ENCODE measurements at regions not wholly inside any gene's neighbourhood (a gene's known extent, or its start where the extent isn't known, plus 50 kb on each side); places are given as distances from the start of the nearest gene placed in this dataset.

DNA sequence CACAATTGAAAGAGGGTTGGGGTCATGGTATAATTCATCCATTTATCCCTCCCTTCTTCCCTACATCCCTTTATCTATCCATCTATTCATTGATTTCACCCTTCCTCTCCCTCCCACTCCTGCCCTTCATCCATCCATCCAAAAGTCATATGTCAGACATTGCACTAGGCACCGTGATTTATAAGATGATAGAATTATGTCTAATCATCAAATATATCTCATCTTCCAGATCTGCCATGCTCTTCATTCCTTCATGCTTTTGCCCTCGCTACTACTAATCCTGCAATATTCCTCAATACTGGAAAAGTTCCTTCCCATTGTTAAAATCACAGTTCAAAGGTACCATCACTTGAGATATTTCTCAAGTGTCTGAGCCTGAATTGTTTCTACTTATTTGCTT is 335.2 kb upstream of the CDH11 start:
- no peak for DNase-seq (ENCODE audit: low read depth in 2 of 2)

DNA sequence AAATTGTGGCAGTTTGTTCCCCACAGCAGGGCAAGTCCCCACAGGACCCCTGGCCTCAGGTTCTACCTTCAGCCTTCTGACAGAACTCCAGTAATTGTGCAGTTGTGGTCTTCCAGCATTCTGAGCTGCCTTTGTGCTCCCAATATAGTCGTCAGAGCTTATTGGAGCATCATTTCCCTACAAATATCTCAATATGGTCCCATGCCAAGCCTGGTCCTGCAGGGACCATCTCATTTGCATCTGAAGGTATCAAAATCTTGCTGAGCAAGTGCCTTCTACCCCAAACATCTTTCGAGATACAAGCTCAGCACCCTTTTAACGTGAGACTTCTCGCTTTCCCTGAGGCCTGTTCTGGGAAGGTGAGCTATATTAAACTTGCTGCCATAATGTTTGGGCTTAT is 333.9 kb upstream of the CDH11 start:
- no peak for DNase-seq (ENCODE audit: low read depth in 2 of 2)

DNA sequence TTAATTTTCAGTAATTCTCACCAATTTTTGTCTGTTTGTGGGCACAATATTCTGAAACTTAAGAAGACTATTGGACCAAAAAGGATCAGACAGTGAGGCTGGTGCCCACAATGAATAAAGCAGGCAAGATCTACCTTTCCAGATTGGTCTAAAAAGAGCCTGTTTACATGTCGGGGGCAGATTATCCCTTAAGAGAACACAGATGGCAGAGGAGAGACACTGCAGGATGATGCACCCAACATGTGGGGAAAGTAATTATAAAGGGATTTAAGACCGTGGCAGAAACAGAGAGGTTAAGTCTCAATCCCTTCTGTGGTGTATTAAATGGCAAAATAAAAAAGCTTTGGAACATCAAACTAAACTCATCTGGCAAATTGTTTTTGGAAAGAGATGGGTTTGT is 331.8 kb upstream of the CDH11 start:
- no peak for DNase-seq (ENCODE audit: low read depth in 2 of 2)

- DNase-seq (ENCODE audit: low read depth in 2 of 2), result no peak
Observed at GRCh38 chr16:65449526-65449925, 327.7 kb upstream of the CDH11 start.

DNA sequence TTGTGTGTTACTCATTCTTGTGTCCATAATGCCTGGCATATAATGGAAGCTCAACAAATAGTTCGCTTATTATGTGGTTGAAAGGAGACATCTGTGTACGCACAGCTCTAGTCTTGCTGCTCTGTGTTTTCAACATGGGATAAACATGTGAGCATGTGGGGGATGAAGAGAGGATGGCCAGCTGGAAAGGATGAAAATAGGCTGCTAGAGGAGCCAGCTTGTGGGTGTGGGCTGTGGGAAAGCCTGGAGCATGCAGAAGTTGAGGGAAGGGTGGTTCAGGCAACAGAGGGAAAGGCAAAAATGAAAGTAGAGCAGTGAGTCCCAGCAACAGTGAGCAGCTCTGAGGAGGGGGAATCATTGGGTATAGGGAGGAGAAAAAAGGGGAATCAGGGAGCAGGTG is 324.6 kb upstream of the CDH11 start:
- no peak for DNase-seq (ENCODE audit: low read depth in 2 of 2)

- DNase-seq (ENCODE audit: low read depth in 2 of 2), result no peak
Observed at GRCh38 chr16:65445313-65446260, 323.7 kb upstream of the CDH11 start.

GRCh38 chr16:65441501-65441900 is 319.6 kb upstream of the CDH11 start:
- no peak for DNase-seq (ENCODE audit: low read depth in 2 of 2)

DNA sequence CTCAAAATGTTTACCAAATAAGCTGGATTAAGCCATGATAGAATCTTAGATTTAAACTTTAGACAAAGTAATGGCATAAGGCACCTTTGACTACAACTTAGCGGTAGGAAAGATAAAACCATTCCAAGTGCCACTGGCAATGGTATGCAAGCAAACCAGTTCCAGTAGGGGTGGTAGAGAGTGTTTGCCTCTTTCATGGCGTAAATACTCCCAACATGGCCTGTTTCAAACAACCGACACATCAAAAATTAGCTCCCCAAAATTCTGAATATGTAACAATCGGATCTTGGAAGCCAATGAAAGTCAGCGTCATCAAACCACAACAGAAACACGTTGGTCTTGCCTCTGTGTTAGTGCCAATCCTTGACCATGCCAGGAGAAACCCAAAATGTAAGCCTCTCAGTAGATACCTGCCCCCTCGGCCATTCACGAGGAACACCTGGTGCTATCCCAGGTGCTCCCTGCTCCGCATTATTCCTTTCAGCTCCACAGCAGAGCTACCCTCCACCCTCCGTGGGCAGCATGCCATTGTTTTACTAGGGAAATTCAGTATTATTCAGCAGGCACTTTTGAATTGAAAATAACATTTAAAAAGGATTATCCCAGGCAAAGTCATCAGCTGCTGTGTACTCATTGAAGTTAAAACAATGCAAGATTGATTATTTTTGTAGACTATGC is 307.8 kb upstream of the CDH11 start:
- DNase-seq (ENCODE audit: low read depth in 2 of 2), result no peak

DNA sequence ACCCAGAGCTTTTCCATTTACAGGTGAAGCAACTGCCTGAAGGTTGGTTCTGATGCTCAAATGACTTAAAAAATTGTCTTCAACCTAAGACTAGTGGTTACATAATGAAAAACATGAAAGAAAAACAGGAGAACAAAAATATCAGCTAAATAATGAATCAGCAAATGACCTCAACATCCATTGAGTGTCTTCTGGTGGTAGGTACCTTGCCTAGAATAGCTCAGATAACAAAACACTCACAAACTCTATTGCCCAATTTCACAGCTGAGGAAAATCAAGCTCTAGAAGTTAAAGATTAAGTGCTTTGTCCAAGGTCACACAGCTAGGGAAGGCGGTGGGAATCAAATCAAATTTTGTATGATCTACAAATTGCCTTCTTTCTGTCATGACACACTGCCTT is 304.6 kb upstream of the CDH11 start:
- no peak for DNase-seq (ENCODE audit: low read depth in 2 of 2)

DNA sequence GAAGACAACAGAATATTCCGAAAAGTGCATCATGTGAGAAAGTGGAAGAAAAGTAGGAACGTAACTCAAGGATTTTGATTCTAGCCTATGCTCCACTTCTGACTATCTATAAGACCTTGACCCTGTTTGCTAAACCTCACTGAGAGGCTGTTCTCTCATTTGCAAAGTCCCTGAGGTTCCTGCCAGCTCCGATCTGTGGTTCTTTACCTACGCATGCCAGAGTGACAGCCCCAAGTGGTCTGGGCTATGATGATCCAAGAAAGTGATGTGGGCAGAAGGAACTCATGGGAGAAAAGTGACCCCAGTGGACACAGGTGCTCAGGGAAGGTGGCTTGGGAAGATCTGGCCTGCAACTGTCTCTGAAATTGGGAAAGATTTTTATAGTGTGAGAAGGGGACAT is 301.1 kb upstream of the CDH11 start:
- no peak for DNase-seq (ENCODE audit: low read depth in 2 of 2)

GRCh38 chr16:65421596-65421995 is 299.7 kb upstream of the CDH11 start:
- DNase-seq (ENCODE audit: low read depth in 2 of 2), result no peak

- DNase-seq (ENCODE audit: low read depth in 2 of 2), result no peak
Observed at GRCh38 chr16:65418435-65418834, 296.6 kb upstream of the CDH11 start.

- no peak for DNase-seq (ENCODE audit: low read depth in 2 of 2)
Observed at GRCh38 chr16:65415460-65415859, 293.6 kb upstream of the CDH11 start.

DNA sequence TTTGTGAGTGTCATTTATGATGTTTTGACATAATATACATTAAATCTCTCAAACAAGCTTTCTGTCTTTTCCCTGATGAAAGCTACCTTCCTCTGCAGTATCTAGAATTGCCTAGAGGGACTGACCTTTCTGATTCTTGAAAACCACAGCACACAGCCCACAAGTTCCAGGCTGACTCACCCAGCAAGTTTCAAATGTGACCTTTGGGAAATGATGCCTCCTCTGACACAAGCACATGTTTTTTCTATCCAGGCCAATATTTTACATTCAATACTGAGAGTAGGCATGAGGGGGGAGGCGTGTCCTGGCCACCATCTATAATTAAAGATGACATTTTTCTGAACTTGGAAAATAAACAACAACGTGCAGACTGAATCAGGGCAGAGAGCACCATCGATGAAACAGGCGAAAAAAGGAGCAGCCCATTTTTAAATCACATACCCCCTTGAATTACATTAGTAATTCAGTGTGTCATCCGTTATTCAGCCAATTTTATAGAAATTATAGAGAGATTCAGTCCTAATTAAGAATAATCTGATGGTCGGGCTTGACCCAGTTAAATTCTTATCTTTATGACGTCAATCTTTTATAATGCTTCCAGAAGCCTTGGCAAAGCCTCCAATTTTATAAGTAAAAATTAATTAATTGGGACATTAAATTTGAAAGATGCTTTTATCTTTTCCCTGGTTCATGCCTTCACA is 292.6 kb upstream of the CDH11 start:
- DNase-seq (ENCODE audit: low read depth in 2 of 2), result no peak

- DNase-seq (ENCODE audit: low read depth in 2 of 2), result no peak
Observed at GRCh38 chr16:65413861-65414260, 292.0 kb upstream of the CDH11 start.

DNA sequence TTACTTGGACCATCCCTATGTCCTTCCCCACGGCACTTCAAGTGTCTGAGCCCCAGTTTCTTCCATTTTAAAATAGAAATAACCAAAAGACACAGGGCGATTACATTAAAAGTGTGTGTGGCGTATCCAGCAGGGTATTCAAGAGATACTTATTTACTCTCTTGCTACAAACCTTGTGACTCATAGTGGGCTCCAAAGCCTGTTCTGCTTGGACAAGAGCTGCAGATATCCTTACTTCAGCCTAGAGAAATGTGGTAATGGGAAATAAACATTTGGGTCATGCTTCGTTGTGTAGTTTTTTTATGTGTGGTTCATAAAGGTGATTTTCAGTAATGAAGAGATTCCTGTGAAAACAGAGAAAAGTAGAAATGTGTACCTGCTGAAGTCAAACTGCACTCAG is 288.9 kb upstream of the CDH11 start:
- DNase-seq (ENCODE audit: low read depth in 2 of 2), result no peak

DNA sequence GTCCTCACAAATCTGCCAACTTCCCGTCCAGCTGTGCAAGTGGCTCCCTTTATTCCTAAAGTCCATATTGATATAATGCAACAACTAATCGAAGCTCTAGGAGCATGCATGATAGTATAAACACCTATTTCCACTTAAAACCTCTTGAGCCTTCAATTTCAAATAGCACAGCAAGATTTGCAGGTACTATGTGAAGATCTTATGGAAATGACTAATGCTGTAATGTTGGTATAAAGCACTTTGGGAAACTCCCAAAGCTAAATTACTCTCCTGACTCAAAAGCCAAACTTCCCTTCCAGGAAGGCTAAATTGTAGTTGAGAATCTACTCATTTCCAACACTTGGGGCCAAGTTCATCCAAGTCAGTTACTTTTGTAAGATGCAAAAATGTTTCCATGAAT is 287.6 kb upstream of the CDH11 start:
- no peak for DNase-seq (ENCODE audit: low read depth in 2 of 2)

GRCh38 chr16:65406933-65407332 is 285.1 kb upstream of the CDH11 start:
- DNase-seq (ENCODE audit: low read depth in 2 of 2), result no peak

DNA sequence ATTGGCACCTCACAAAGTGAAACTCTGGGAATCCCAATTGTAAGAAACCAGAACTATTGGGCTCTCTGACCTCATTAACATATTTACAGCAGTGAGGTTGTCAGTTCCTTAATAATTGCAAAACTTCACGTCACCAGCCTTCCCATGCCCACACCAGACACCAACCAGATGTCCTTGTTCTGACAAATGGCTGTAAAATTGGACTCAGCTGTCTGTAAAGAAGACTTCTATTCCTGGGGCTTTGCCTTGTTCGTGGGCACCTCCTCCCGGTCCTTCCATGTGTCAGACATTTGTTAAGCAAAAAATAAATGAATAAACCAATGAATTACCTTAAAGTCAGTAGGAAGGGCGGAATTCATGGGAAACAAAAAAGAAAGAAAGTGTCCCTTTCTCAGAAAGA is 284.3 kb upstream of the CDH11 start:
- no peak for DNase-seq (ENCODE audit: low read depth in 2 of 2)

GRCh38 chr16:65394281-65394680 is 272.4 kb upstream of the CDH11 start:
- DNase-seq (ENCODE audit: low read depth in 2 of 2), result no peak

DNA sequence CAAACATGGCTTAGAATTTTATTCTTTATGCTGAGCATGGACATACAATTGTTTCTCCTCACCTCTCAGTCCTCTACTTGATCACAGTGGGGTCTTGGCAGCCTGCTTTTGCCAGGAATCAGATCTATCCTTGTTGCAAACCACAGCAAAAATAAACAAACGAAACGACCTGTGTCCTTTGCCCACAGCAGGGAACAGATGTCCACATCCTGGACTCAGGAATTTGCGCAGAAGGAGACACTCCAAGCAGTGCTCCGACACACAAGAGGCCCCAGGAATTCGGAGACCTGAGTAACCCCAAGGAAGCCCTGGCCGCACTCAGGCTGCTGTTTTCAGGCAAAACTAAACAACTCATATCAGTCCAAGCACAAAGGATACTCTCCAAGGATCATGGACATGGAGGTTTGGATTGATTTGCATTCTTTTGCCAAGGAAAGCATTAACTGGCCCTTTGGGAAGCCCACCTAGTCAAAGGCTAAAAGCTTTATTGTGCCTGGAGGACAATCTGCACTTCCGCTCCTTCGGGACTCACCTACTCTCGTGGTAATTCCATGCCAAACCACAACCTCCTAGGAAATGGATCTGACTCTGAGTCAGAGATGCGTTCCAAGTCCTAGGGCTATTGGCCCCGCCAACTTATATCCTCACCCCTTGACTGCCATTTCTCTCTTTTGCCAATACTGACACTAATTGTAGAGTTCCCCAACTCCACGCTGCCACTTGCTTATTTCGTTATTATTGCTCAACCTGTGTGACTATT is 271.1 kb upstream of the CDH11 start:
- no peak for DNase-seq (ENCODE audit: low read depth in 2 of 2)

- DNase-seq (ENCODE audit: low read depth in 2 of 2), result no peak
Observed at GRCh38 chr16:65388592-65388991, 266.7 kb upstream of the CDH11 start.
